WTC11 (cell line): ENCODE measurements at regions not wholly inside any gene's neighbourhood (a gene's known extent, or its start where the extent isn't known, plus 50 kb on each side); places are given as distances from the start of the nearest gene placed in this dataset.

Experiments
- CTCF ChIP-seq: fragments of 200-600 bp; IDR thresholded peaks from 2 replicates; pipeline ENCODE4 v1.8.0; 2022; ENCODE audit warnings: antibody characterized with exemption
- ZBTB43 ChIP-seq: sonication (generic); formaldehyde crosslinking; IDR thresholded peaks from 2 replicates; pipeline ENCODE4 v1.8.1; 2023; ENCODE audit warnings: mild to moderate bottlenecking, missing genetic modification reagents

GRCh38 chr12:28027947-28028724 is 55.6 kb upstream of the PTHLH start:
- no peak for TF ChIP-seq ZBTB43 (CRISPR knock-in tag)
- TF ChIP-seq CTCF, result no peak
